GDM1 (cell line): ENCODE measurements at regions not wholly inside any gene's neighbourhood (a gene's known extent, or its start where the extent isn't known, plus 50 kb on each side); places are given as distances from the start of the nearest gene placed in this dataset.

Source experiments
- DNase-seq: peaks from one replicate; lab custom pipeline; 2025; lab: John Stamatoyannopoulos, UW

DNA sequence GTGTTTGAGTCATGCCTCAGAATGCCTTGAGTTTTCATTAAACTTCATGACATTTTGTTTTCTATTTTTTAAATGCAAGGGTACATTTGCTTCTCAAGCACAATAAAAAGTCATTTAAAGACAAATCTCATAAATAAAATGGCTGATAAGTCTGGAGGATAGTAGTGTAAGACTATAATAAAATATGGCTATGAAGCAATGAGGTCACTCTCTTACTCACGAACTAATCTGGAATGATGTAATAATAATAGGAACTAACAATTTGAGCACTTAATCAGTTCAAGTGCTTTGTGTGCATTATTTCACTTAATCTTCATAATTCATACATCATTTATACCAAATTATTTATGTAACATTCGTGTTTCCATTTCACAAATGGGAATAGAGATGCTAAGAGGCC is 149.3 kb upstream of the CTTNBP2 start:
- no peak for DNase-seq

DNA sequence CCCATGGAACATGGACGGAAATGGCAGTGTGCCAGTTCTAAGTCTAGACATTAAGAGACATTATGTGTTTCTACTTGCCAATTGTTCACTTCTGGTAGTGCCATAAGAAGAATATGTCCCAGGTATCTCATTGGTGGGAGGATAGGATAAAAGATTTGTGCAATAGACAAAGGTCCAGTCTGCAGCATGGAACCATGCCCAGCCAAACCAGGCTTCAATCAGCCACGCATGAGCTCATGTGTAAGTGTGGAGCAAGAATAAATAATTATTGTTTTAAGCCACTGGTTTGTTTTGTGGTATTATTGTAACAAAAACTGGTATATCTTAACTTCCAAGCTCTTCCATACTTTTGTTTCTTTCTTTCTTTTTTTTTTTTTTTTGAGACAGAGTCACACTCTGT is 153.6 kb upstream of the CTTNBP2 start:
- DNase-seq = no peak

DNA sequence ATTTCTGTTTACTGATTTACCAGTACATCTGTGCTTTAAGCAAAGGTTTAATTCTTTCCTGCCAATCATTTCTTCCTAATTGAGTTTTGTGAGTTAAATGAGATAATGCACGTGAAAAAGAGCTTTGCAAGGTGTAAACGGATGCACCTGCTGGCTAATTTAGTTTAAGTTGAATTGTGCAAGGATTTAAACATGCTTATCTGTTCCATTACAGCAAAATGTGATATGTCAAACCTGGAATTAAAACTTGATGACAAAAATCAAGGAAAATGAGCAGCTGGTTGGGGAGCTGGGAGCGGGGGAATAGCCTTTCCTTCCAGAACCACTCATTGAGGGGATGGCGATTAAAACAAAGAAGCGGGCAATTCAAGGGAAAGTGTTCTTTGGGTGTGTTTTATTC is 155.0 kb upstream of the CTTNBP2 start:
- no peak for DNase-seq

DNA sequence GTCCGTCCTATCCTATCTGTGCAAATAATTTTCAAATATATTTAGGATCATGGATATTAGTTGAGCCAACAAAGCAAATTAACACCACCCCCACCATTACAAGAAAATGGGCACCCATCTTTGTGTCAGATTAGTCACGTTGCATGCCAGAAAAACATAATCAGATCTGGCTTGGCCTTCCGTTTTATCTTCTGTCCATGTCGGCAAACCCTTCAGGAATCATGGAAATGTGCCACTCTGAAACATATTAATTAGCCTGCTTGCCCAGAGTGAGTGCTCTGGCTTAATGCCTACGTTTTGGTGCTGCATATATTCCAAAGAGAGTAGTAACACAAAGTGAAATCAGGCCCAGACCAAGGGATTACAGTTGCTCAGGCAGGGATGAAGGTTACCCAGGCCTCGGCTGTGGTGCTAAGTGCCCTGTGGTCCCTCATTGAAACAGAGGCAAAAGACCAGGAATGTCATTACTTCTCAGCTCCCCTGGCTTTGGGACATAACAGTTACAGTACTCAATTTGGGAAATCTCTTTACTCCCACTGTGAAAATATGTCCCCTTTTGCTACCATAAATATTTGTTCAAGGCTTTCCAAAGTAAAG is 154.0 kb upstream of the LSM8 start:
- DNase-seq = no peak

DNA sequence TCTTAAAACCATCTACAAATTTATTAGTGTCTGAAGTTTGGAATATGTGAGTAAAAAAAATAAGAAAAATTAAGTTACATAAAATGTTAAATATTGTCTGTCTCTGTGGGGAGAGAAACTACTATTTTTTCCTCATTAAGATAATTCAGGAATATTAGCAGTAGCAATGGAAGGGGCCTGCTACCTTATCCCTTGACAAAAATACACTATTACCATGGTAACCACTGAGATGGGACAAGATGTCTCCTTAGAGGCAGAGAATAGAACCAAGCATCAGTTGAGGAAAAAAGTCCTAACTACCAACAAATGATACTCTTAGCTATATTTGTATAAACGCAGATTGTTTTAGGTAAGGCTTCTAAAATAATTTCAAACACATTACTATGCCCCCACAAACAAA is 150.7 kb upstream of the LSM8 start:
- no peak for DNase-seq

DNA sequence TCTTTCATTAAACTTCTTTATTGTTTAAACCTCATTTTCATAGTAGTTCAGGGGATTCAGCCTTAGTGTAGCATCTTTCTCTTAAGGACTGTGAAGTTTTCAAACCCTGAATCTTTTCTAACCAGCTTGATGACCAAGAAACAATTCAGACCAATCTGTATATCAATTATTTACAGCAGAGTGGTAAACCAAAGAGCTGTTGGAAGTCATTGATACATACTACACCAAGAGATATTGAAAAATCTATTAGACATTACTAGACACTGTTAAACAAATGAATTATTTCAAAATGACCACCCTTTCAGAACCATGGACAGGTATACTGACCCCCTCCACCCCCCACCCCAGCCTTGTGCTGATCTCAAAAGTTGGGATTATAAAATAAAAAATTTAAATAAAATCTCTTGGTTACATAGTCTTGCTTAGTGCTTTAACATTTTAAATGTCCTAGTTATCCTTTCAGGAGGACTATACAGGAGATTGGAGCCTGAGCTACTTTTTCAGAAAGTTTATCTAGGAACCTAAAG is 143.9 kb upstream of the LSM8 start:
- DNase-seq = no peak

DNA sequence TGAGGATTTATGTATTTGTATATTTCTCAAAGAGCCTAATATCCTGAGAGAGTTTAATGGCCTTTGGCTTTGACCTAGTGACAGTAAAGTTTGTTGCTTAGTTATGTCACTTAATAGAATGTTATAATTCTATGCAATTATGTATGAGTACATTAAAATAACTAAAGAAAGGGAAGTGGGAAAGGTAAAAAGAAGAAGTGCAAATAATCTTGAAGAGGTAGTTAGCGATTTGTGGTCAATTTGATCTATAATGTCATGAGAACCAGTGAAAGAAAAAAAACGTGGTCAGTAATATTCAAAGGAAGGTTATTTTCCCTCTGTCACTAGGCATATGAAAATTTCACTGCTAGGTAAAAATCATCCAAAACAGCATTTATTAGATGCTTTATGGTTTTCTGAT is 143.4 kb upstream of the LSM8 start:
- DNase-seq = no peak

DNA sequence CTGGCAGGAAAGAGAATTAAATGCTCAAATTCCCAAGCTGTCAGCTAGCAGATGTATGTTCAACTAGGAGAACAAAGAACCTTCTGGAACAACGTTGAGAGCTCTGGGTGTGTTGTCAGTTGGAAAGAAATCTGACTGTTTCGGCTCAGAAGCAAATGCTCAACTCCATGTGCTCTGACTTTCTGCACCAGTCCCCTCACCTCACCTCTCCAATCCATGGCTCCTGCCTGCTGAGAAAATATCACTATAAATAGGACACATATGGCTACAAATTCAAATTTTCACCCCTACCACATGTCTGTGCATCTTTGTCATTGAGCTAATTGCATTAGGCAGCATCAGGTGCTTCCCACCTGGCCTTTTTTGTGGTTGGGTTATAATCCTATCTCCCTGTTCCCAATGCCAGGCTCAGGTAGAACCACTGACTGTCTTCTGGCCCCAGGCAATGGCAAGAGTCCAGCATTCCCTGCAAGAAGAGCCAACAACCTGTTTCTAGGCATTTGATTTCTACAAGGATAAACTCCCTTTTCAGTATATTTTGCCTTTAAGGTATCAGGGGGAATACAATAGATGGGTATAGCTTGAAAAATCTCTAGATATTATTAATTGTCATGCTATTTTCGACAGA is 142.6 kb upstream of the LSM8 start:
- DNase-seq = no peak

DNA sequence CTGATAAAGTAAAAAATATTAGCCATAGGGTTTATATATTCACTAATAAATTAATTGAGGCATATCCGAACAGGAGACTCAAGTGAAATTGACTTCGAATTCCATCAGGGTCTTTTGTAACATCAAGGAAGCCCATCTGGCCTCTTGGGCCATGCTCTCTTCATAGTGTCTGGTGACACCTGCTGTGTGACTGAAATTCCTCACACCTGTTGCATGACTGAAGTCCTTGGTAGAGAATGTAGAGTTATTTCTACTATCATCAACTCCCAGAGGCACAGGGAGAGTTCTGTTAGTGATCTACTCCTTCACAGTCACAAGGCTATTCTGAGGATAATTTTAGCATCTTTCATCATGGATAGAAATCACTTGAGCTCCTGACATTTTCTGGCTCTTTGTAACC is 138.3 kb upstream of the LSM8 start:
- no peak for DNase-seq

DNA sequence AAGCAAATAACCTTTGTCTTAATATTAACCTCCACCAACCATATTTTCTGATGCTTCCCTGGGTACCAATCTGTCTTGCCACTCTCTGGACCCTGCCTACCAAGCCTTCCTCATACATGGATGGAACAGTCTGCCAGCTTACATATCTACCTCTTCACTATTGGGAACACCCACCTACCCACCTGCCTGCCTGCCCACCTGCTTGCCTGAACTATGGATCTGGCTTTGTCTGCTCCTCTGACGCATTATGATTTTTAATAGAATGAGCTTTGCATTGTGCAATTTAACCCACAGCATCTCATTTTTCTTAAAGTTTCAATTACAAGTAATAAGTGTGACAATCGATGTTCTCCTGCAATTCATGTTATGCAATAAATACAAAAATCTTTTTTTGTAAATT is 137.9 kb upstream of the LSM8 start:
- DNase-seq = no peak

DNA sequence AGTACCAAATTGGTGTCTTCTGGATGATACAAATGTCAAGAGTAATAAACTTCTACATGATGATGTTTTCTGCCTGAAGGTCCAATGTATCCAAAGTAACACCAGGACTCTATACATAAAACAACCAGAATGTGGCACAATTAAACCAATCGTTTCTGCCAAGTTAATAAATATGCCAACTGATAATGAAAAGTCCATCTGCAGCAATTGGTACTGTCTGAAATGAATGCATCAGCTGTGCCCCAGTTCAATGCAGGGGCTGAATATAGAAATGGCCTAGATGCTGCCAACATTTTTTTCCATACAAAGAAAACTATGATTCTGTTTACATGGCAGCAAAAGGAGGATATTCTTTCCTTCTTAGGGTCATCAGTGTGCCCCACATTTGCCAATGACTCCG is 137.2 kb upstream of the LSM8 start:
- DNase-seq = no peak

DNA sequence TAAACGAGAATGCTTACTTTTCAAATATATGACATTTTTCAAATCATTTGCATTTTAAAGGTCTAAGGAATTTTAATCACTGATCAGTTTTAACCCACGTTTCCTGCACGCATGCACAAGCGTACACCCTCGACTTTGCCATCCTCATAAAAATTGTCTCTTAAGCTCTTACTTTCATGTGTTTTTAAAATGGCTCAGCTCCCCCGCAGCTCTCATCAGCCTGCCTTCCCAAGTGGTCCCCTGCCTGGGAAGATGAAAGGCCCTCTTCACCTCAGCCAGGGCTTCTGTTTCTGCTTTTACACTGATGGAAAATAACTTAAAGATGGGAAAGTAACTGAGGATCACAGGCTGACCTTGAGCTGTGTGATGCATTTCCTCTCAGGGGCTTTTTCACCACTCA is 131.6 kb upstream of the LSM8 start:
- no peak for DNase-seq

DNA sequence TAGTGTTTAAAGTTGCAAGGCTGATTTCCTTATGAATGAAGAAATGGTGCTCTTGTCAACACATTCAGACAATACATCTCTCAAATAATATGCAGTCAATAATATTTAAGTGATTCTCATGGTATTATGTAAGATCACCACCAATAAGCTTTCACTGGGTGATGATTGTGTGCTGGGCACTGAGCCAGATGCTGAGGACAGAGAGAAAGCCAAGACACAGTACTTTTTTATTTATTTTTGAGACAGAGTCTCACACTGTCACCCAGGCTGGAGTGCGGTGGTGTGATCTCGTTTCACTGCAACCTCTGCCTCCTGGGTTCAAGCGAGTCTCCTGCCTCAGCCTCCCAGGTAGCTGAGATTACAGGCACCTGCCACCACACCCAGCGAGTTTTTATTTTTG is 130.6 kb upstream of the LSM8 start:
- no peak for DNase-seq

DNA sequence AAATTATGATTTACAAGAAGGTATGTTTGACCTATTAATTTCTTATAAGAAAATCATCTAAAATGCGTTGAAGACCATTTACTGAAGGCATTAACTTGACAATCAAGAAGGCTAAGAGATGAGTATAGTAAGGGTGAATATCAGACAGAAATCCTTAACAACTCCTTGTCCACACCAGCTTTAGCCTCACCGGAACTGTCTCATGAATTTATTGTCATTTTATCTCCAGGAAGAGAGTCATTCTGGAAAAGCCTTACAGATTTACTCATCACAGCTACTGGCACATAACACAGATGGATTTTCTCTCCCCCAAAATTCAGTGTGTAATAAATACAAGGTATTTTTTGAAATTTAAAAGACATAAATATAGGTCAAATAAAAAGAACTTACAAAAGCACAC is 129.4 kb upstream of the LSM8 start:
- no peak for DNase-seq

DNA sequence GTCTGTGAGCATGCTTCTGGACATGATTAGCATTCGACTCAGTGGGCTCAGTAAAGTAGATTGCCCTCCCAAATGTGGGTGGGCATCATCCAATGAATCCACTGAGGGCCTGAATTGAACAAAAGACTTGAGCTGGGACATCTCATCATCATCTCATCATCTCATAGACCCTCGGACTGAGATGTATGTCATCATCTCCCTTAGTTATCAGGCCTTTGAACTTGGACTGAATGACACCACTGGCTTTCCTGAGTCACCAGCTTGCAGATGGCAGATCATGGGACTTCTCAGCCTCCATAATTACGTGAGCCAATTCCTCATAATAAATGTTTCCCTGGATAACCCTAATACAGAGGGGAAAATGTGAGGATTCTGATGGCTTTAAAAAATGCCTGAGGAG is 128.3 kb upstream of the LSM8 start:
- no peak for DNase-seq

DNA sequence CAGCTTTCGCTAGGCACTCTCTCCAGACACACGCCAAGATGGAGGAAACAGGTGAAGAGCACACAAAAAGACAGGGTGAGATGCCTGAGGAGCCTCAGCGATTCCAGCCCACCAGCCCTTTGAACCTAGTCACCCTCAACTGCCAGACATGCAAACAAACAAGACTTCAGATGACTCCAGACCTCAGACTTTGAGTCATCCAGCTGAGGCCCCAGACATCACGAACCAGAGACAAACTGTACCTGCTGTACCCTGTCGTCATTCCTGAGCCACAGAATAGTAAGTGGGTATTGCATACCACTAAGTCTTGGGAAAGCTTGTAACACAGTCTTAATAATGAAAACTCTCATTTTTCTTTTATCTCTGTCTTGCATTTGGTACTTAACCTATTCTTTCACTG is 126.6 kb upstream of the LSM8 start:
- DNase-seq = no peak

DNA sequence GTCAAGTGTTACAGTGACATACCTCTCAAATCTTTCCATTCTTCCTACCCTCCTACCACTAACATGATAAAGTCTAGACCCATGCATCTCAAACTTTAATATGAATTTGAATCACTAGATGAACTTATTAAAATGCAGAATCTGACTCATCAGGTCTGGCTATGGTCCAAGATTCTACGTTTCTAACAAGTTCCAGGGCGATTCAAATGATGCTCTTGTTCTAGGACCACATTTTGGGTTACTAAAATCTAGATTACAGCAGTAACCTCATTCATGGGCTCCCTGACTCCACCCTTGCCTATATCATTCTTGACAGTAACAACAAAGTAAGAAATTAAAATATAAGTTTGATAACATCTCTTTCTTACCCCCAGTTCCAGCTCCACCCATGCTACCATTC is 124.8 kb upstream of the LSM8 start:
- no peak for DNase-seq

DNA sequence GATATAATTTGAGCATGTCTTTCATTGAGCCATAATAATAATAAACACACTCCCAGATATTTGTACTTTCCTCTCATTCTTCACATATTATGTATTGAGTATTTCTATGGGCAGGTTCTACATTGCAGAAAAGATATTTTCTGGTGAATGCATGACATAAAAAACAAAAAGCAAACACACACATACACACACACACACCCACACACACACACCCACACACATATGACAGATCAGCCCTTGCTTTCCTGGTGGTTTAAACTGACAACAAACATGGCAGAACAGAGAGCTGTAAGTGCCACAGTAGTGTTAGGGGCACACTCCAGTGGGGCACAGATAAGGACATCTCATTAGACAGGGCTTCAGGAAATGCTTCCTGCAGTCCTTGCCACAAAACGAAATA is 123.3 kb upstream of the LSM8 start:
- DNase-seq = no peak

DNA sequence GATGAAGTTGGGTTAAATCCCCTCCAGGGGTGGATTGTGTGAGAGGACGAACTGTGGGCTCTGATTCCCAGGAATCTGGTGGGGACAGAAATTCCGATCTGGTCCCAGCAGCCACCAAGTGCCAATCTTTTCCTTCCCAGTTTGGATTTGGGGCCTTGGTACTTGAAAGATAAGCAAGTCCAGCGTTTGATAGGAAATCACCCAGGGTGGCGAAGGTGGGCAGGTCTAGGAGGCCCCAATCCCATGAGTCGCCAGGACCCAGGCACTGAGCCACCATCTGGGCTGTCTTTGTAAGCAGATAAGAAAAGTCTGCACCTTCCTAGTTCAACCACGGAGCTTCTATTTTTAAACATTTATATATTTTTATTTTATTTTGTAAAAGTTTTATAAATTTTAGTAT is 122.6 kb upstream of the LSM8 start:
- no peak for DNase-seq

DNA sequence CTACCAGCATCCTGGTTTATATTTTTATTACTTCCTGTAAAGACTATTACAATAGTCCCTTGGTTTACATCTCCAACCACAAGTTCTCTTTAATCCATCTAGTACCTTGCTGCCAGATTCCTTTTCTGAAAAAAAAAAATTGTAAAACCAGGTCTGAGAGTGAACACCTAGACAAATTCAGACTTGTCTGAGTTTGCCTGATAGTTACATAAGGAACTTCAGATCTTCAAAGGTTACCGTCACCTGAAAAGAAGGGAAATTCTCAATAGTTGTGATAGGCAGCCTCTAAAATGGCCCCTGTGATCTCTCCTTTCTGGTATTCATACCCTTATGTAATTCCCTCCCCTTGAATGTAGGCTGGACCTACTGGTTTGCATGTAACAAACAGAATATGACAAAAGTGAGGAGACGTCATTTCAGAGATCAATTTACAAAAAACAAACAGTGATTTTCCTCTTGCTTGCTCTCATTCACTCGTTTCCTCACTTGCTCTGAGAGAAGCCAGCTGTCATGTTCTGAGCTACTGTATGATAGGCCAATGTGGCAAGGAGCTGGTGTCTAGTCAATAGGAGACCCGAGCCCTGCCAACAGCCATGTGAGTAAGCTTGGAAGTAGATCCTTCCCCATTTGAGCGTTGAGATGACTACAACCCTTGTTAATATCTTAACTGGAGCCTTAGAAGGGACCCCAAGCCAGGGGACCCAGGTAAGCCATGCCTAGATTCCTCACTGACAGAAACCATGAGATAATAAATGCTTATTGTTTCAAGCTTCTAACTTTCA is 110.9 kb upstream of the LSM8 start:
- no peak for DNase-seq

DNA sequence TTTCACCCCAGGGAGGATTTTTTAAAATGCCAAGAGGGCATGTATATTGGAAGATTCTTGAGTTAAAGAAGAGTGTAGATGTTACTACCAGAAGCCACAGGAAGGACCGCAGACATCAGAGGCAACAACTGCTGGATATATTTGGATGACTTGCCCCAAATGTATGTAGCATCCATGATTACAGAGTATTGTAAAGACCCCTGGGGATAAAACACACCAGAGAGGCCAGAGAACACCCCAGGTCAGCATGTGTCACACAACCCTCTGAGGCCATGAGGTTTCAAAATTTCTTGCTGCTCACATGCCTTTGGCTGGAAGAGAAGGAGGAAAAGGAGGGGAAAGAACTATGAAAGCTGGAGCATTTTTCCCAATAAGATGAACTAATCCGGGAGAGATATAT is 108.0 kb upstream of the LSM8 start:
- no peak for DNase-seq

DNA sequence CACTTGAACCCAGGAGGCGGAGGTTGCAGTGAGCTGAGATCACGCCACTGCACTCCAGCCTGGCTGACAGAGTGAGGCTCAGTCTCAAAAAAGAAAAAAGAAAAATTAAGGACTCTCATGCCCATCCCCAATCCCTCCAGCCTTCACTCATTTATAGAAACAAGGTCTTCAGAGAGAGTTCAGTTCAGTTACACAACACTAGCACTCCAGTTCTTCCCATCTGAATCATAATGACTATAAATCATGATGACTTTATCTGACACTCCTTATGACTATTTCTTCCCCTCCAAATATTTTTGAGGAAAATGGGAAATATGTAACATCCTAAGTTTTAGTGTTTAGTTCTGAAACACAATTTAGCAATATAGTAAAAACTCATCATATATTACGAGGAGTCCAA is 107.4 kb upstream of the LSM8 start:
- DNase-seq = no peak

DNA sequence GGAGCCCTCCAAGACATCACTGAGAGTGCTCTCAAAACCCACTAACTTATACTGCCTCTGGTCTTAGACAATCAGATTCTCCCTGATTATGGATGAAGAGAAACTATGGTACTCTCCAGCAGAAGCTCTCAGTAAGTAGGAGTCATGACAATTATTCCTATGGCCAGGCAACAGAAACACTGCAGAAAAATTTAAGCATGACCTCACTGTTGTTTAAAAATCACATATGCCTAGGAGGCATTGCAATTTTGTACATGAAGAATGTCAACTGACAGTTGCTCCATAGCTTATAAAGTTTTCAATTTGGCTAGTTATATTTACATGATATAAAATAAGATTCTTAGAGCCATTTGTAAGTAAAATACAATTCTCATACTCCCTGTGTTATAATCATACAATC is 105.9 kb upstream of the LSM8 start:
- no peak for DNase-seq

DNA sequence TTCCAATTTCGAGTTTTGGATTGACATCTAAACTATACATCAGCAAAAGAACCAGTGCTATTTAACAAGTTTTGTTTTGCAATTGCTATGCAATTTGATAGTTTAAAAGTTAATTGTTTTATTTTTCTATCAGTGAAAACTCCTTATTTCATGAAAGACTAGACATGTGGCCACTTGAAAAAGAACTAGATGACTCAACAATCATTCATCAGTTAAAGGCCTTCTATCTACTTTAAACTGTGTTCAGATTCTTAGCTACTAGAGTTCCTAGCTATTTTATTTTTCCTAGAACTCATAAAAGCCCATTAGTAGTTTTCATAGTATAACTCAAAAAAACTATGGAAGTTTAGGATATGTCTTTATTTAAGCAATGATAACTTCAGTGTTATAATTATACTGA is 104.6 kb upstream of the LSM8 start:
- no peak for DNase-seq
